A673 (cell line): ENCODE measurements at regions not wholly inside any gene's neighbourhood (a gene's known extent, or its start where the extent isn't known, plus 50 kb on each side); places are given as distances from the start of the nearest gene placed in this dataset.

Experiments used
- BruUV-seq: library from RNA; stranded (reverse); fragments of 400-500 nt; replicated peaks from 2 replicates; lab custom pipeline; 2021; lab: Mats Ljungman, UMichigan
- CTCF ChIA-PET: fragments of 300-600 bp; sonication (Branson Sonifier 250); formaldehyde crosslinking; loops from one replicate; lab custom pipeline; 2022; ENCODE audit warnings: antibody characterized with exemption; lab: Charles Lee
- POLR2A ChIA-PET: fragments of 300-600 bp; sonication (Branson Sonifier 250); formaldehyde crosslinking; loops from one replicate; lab custom pipeline; 2022; ENCODE audit warnings: antibody characterized with exemption; ENCODE audit not compliant: low non-redundant PET; lab: Charles Lee
- DNase-seq: peaks from one replicate; pipeline ENCODE4 v3.0.0-alpha.2; 2015; ENCODE audit warnings: low spot score
- H3K27ac ChIP-seq: fragments of 200-600 bp; sonication (generic); 2 replicates; pipeline ENCODE4 v1.5.1; 2016; ENCODE audit warnings: mixed run types, low read depth, mild to moderate bottlenecking, mixed read lengths, antibody characterized with exemption, low read length; ENCODE audit not compliant: poor library complexity, severe bottlenecking
- H3K27me3 ChIP-seq: fragments of 200-600 bp; sonication (generic); replicated peaks from 2 replicates; pipeline ENCODE4 v1.6.1; 2017; ENCODE audit warnings: mixed run types, low read depth, mild to moderate bottlenecking, mixed read lengths, antibody characterized with exemption, low read length; ENCODE audit not compliant: insufficient read depth, poor library complexity
- H3K36me3 ChIP-seq: fragments of 200-600 bp; sonication (generic); 2 replicates; pipeline ENCODE4 v1.6.1; 2016; ENCODE audit warnings: mixed run types, mild to moderate bottlenecking, mixed read lengths, antibody characterized with exemption, low read length; ENCODE audit not compliant: insufficient read depth, poor library complexity, severe bottlenecking
- H3K4me1 ChIP-seq: fragments of 200-600 bp; sonication (generic); 2 replicates; pipeline ENCODE4 v1.6.1; 2017; ENCODE audit warnings: mixed run types, mild to moderate bottlenecking, mixed read lengths, antibody characterized with exemption, low read length; ENCODE audit not compliant: insufficient read depth, poor library complexity, severe bottlenecking
- H3K4me3 ChIP-seq: fragments of 200-600 bp; sonication (generic); 2 replicates; pipeline ENCODE4 v1.5.1; 2016; ENCODE audit warnings: low read depth, mixed run types, mild to moderate bottlenecking, mixed read lengths, low read length; ENCODE audit not compliant: poor library complexity, severe bottlenecking
- H3K9me3 ChIP-seq: fragments of 200-600 bp; sonication (generic); 2 replicates; pipeline ENCODE4 v1.6.1; 2016; ENCODE audit warnings: mixed run types, low read depth, mild to moderate bottlenecking, mixed read lengths, antibody characterized with exemption, low read length; ENCODE audit not compliant: poor library complexity, severe bottlenecking
- EZH2 ChIP-seq: fragments of 200-600 bp; sonication (generic); IDR thresholded peaks from 2 replicates; pipeline ENCODE4 v1.6.1; 2017; ENCODE audit warnings: borderline replicate concordance, low read depth, mild to moderate bottlenecking, mixed read lengths, antibody characterized with exemption, low read length; ENCODE audit not compliant: poor library complexity, severe bottlenecking
- intact Hi-C: fragments of 100-400 bp; cut with micrococcal nuclease; formaldehyde crosslinking; loops from one replicate; pipeline ENCODE4 v1.10.0; 2022; ENCODE audit not compliant: unreplicated experiment
- TF ChIP-seq, protein P1 (sequence below): fragments of 300-800, 200-600 bp; sonication (generic); conservative IDR thresholded peaks from 2 replicates; pipeline ENCODE4 v1.5.1; 2017; ENCODE audit warnings: low read depth, mild to moderate bottlenecking, antibody characterized with exemption, low read length, moderate library complexity, mixed read lengths

DNA sequence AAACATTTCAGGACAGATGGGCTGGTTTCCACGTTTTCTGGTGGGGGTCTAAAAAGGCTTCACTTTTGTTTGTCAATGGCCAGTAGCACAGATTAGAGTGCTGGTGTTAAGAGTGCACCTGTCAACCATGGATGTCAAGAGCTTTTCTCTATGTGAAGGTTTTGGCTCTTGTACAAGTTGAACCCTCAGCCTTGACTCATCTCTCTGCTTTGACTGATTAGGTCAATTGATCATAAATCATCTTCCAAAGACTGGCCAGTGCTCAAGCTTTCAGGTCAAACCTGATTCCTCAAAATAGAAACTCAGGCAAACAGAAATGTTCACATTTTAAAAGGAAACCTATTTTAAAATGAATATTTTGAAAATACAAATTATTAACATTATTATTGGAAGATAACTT, 59.6 kb upstream of the SP4 start:
- ChIA-PET CTCF (no interaction called here), POLR2A (no interaction called here)
- no peak for DNase-seq
- Histone ChIP-seq H3K36me3 (no peaks in the 10 kb centered on the region), H3K27me3 (peaks cover 12% of the 10 kb centered on the region), H3K27ac (no peak overlapping the region), H3K9me3 (no peaks in the 10 kb centered on the region), H3K4me1 (no peaks in the 10 kb centered on the region), H3K4me3 (no peak overlapping the region)
- TF ChIP-seq, protein P1, sequence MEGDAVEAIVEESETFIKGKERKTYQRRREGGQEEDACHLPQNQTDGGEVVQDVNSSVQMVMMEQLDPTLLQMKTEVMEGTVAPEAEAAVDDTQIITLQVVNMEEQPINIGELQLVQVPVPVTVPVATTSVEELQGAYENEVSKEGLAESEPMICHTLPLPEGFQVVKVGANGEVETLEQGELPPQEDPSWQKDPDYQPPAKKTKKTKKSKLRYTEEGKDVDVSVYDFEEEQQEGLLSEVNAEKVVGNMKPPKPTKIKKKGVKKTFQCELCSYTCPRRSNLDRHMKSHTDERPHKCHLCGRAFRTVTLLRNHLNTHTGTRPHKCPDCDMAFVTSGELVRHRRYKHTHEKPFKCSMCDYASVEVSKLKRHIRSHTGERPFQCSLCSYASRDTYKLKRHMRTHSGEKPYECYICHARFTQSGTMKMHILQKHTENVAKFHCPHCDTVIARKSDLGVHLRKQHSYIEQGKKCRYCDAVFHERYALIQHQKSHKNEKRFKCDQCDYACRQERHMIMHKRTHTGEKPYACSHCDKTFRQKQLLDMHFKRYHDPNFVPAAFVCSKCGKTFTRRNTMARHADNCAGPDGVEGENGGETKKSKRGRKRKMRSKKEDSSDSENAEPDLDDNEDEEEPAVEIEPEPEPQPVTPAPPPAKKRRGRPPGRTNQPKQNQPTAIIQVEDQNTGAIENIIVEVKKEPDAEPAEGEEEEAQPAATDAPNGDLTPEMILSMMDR: no peak
- TF ChIP-seq EZH2: no peak
- intact Hi-C loops: no loop called here
- BruUV-seq: no TSS peak

DNA sequence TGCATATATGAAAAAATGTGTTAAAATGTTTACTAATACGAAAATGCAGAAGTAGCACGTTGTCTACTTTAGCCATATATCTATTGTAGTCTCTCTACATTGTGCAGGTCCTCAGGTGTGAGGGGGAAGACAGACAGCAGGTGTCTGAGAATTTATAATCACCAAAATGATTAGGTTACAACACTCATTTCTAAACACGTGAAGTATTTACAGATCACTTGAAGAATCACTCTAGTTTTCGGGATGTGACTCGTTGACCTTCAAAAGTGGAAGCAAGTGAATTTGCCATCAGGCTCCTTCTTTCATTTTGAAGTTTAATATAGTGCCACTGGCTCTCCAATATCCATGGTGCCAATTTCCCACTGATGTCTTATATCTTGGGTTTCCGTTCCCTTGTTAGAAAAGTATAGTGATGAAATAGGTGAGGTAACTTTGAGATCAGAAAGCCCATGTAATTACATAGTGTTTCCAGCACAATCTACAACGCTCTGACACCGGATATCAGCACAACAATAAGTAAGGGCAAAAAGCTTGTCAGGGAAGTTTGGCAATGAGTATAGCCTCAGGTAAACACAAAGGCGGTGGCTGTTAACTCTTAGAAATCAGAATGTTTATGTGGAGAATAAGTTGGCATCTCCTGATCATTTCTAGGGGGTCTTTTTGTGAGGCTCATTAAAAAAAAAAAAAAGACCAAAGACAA, 57.5 kb upstream of the SP4 start:
- Histone ChIP-seq H3K27ac (no peak overlapping the region), H3K36me3 (no peaks in the 10 kb centered on the region), H3K27me3 (peaks cover 11% of the 10 kb centered on the region), H3K9me3 (no peaks in the 10 kb centered on the region), H3K4me3 (no peak overlapping the region), H3K4me1 (no peaks in the 10 kb centered on the region)
- no peak for TF ChIP-seq EZH2
- TF ChIP-seq, protein P1: no peak
- ChIA-PET POLR2A (no interaction called here), CTCF (no interaction called here)
- no peak for DNase-seq
- no TSS peak for BruUV-seq
- intact Hi-C loops: no loop called here

DNA sequence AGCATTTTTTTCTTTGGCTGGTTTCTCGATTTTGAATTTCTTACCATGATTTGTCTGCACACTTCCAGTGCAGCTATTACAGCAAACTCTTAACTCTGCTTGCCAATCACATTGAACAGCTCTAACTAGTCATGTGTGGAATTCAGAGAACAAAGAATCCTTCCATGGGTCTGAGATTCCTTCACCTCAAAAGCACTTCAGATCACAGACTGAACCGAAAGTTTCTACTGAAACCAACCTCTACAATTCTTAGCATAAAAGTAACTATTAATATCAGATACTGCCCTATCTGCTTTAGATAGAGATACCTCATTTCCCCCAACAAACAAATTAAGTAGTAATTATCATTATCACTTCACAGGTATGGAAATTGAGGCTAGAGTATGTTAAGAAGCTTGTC, 56.5 kb upstream of the SP4 start:
- BruUV-seq: no TSS peak
- Histone ChIP-seq H3K9me3 (peaks cover 3% of the 10 kb centered on the region), H3K4me1 (no peaks in the 10 kb centered on the region), H3K4me3 (no peak overlapping the region), H3K27me3 (peaks cover 11% of the 10 kb centered on the region), H3K27ac (no peak overlapping the region), H3K36me3 (no peaks in the 10 kb centered on the region)
- POLR2A ChIA-PET: no interaction called here
- TF ChIP-seq, protein P1: no peak
- TF ChIP-seq EZH2: no peak
- no peak for DNase-seq
- intact Hi-C loops: no loop called here
- CTCF ChIA-PET: no interaction called here
